ENCODE measurements at regions not wholly inside any gene's neighbourhood (a gene's known extent, or its start where the extent isn't known, plus 50 kb on each side); places are given as distances from the start of the nearest gene placed in this dataset.

- H3K9me3 ChIP-seq (ENCODE audit: low read depth, low read length): peaks cover 4% of the 10 kb centered on the region
- no peak for DNase-seq (ENCODE audit: insufficient read length, low spot score, missing footprints)
- H3K27me3 ChIP-seq (ENCODE audit: insufficient read depth, low read length): no peaks in the 10 kb centered on the region
- H3K79me2 ChIP-seq (ENCODE audit: insufficient read depth, low read length): no peaks in the 10 kb centered on the region
- H4K20me1 ChIP-seq (ENCODE audit: insufficient read depth, low read length): no peaks in the 10 kb centered on the region
- no peaks in the 10 kb centered on the region for H3K4me1 ChIP-seq (ENCODE audit: insufficient read depth, low read length)
- no peak overlapping the region for H3K4me3 ChIP-seq (ENCODE audit: insufficient read depth, low read length)
- no peak for TF ChIP-seq CTCF (IDR thresholded peaks at IDR 0.05; ENCODE audit: extremely low read depth, low read depth, low read length)
- H3K4me2 ChIP-seq (ENCODE audit: insufficient read depth, low read length): no peak overlapping the region
- no peaks in the 10 kb centered on the region for H3K36me3 ChIP-seq (ENCODE audit: insufficient read depth, low read length)
- no peak overlapping the region for H3K27ac ChIP-seq (ENCODE audit: low read depth, low read length)
- H2AFZ ChIP-seq (ENCODE audit: low read length): no peak overlapping the region
Measured at GRCh38 chr7:109276348-109276747, 706.7 kb downstream of the DNAJB9 start.

GRCh38 chr7:109282726-109283125 lies 713.1 kb downstream of the DNAJB9 start:
- no peaks in the 10 kb centered on the region for H4K20me1 ChIP-seq (ENCODE audit: insufficient read depth, low read length)
- no peaks in the 10 kb centered on the region for H3K4me1 ChIP-seq (ENCODE audit: insufficient read depth, low read length)
- H3K27me3 ChIP-seq (ENCODE audit: insufficient read depth, low read length): no peaks in the 10 kb centered on the region
- no peak overlapping the region for H3K4me2 ChIP-seq (ENCODE audit: insufficient read depth, low read length)
- H3K9me3 ChIP-seq (ENCODE audit: low read depth, low read length): peaks cover 4% of the 10 kb centered on the region
- H2AFZ ChIP-seq (ENCODE audit: low read length): no peak overlapping the region
- H3K27ac ChIP-seq (ENCODE audit: low read depth, low read length): no peak overlapping the region
- H3K4me3 ChIP-seq (ENCODE audit: insufficient read depth, low read length): no peak overlapping the region
- no peaks in the 10 kb centered on the region for H3K79me2 ChIP-seq (ENCODE audit: insufficient read depth, low read length)
- no peak for TF ChIP-seq CTCF (IDR thresholded peaks at IDR 0.05; ENCODE audit: extremely low read depth, low read depth, low read length)
- H3K36me3 ChIP-seq (ENCODE audit: insufficient read depth, low read length): no peaks in the 10 kb centered on the region
- no peak for DNase-seq (ENCODE audit: insufficient read length, low spot score, missing footprints)

- H2AFZ ChIP-seq (ENCODE audit: low read length): no peak overlapping the region
- no peaks in the 10 kb centered on the region for H3K36me3 ChIP-seq (ENCODE audit: insufficient read depth, low read length)
- H3K4me3 ChIP-seq (ENCODE audit: insufficient read depth, low read length): no peak overlapping the region
- H3K79me2 ChIP-seq (ENCODE audit: insufficient read depth, low read length): no peaks in the 10 kb centered on the region
- no peaks in the 10 kb centered on the region for H4K20me1 ChIP-seq (ENCODE audit: insufficient read depth, low read length)
- H3K4me1 ChIP-seq (ENCODE audit: insufficient read depth, low read length): no peaks in the 10 kb centered on the region
- peaks cover 3% of the 10 kb centered on the region for H3K9me3 ChIP-seq (ENCODE audit: low read depth, low read length)
- no peak for DNase-seq (ENCODE audit: insufficient read length, low spot score, missing footprints)
- no peak overlapping the region for H3K27ac ChIP-seq (ENCODE audit: low read depth, low read length)
- no peaks in the 10 kb centered on the region for H3K27me3 ChIP-seq (ENCODE audit: insufficient read depth, low read length)
- H3K4me2 ChIP-seq (ENCODE audit: insufficient read depth, low read length): no peak overlapping the region
- TF ChIP-seq CTCF (IDR thresholded peaks at IDR 0.05; ENCODE audit: extremely low read depth, low read depth, low read length): no peak
Measured at GRCh38 chr7:109284943-109285342, 715.3 kb downstream of the DNAJB9 start.

GRCh38 chr7:109295158-109295557 lies 725.5 kb downstream of the DNAJB9 start:
- DNase-seq (ENCODE audit: insufficient read length, low spot score, missing footprints): no peak
- Histone ChIP-seq H3K27me3 (ENCODE audit: insufficient read depth, low read length) (no peaks in the 10 kb centered on the region), H3K27ac (ENCODE audit: low read depth, low read length) (no peak overlapping the region), H3K79me2 (ENCODE audit: insufficient read depth, low read length) (no peaks in the 10 kb centered on the region), H2AFZ (ENCODE audit: low read length) (no peak overlapping the region), H3K36me3 (ENCODE audit: insufficient read depth, low read length) (no peaks in the 10 kb centered on the region), H4K20me1 (ENCODE audit: insufficient read depth, low read length) (no peaks in the 10 kb centered on the region), H3K4me3 (ENCODE audit: insufficient read depth, low read length) (no peak overlapping the region), H3K4me1 (ENCODE audit: insufficient read depth, low read length) (no peaks in the 10 kb centered on the region), H3K4me2 (ENCODE audit: insufficient read depth, low read length) (no peak overlapping the region), H3K9me3 (ENCODE audit: low read depth, low read length) (no peaks in the 10 kb centered on the region)
- TF ChIP-seq CTCF (IDR thresholded peaks at IDR 0.05; ENCODE audit: extremely low read depth, low read depth, low read length): no peak
